Prostate gland (tissue), 2 donors: ENCODE measurements at regions not wholly inside any gene's neighbourhood (a gene's known extent, or its start where the extent isn't known, plus 50 kb on each side); places are given as distances from the start of the nearest gene placed in this dataset.

Experiments
- DNase-seq: peaks from one replicate; pipeline ENCODE4 v3.0.0-alpha.2; 2019; ENCODE audit warnings: low spot score
- H3K27ac ChIP-seq, 2 donors: fragments of 200-600 bp; sonication (generic); 2 replicates each; pipeline ENCODE4 v1.5.1; 2017 to 2019
- H3K27me3 ChIP-seq: fragments of 200-600 bp; sonication (generic); replicated peaks from 2 replicates; pipeline ENCODE4 v1.5.1; 2019; ENCODE audit not compliant: insufficient read depth
- H3K36me3 ChIP-seq, 2 donors: fragments of 200-600 bp; sonication (generic); 1 replicate in 1 of 2; 2 replicates in 1 of 2; pipeline versions ENCODE4 v1.5.1 to v1.8.1; 2017 to 2019
- H3K4me1 ChIP-seq: fragments of 200-600 bp; sonication (generic); replicated peaks from 2 replicates; pipeline ENCODE4 v1.5.1; 2019
- H3K4me3 ChIP-seq, 2 donors: fragments of 200-600 bp; sonication (generic); 2 replicates each; pipeline ENCODE4 v1.5.1; 2017 to 2019
- H3K9me3 ChIP-seq: fragments of 200-600 bp; sonication (generic); 2 replicates; pipeline ENCODE4 v1.5.1; 2017
- POLR2A ChIP-seq: fragments of 450-650 bp; IDR thresholded peaks from one replicate; pipeline ENCODE4 v1.6.1; 2016; ENCODE audit warnings: antibody characterized with exemption, mild to moderate bottlenecking
- POLR2AphosphoS5 ChIP-seq: sonication (generic); formaldehyde crosslinking; IDR thresholded peaks from one replicate; pipeline ENCODE4 v1.6.1; 2017; ENCODE audit warnings: antibody characterized with exemption
- WGBS: methylation state at CpG from one replicate; pipeline ENCODE4 v1.1.5; 2018; 5-methylcytosine and 5-hydroxymethylcytosine counted together
- intact Hi-C: fragments of 100-400 bp; cut with DNase I; formaldehyde crosslinking; loops from one replicate; pipeline ENCODE4 v1.14.2; 2022
- TF ChIP-seq, protein P1 (sequence below), 4 experiments: fragments of 200-600 bp in 2 of 4; fragments of 450-650 bp in 2 of 4; sonication (generic) in 2 of 4; IDR thresholded peaks; 1 replicate in 3 of 4; 2 replicates in 1 of 4; pipeline ENCODE4 v1.5.1; 2016 to 2019; ENCODE audit warnings: antibody characterized with exemption in 4 of 4, mild to moderate bottlenecking in 2 of 4, moderate library complexity in 2 of 4

DNA sequence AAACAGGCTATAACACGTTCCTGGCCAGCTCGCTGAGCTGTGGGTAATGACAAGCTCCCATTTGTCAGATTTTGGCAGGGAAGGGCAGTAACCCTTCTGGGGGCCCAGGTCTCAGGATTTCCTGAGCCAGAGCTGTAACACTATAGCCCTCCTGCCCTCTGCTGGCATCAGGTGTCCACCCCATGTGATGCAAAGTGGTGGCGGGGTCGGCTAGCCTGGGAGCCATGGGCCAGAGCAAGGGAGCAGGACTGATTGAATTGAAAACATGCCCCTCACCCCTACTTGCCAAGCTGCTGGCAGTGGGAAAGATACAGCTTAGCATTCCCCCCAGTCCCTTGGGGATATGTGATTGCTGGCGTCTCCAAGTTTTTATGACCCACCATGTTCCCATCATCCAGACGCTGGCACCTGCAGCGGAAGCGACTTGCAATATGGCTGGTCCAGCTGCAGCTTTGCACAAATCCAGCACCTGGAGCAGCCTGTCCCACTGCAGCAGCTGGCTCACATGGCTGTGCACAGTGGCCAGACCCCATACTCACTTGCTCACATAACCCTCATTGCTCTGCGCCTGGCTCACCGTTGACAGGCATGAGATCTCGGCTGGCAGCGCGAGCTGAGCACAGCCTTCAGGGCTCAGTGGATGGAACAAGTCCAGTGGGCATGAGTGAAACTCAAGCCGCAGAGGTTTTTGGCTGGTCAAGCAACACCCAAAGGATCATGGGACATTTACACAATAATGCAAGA lies 1147.8 kb downstream of the JRKL start:
- H3K27ac ChIP-seq, result no peak overlapping the region
- no peaks in the 10 kb centered on the region for H3K9me3 ChIP-seq
- no peaks in the 10 kb centered on the region for H3K27me3 ChIP-seq
- H3K4me1 ChIP-seq, result no peaks in the 10 kb centered on the region
- intact Hi-C loops, result no loop called here
- H3K4me3 ChIP-seq, result no peak overlapping the region
- 95% methylated on average over 14 of the region's 14 CpGs for WGBS
- no peak for DNase-seq
- no peaks in the 10 kb centered on the region for H3K36me3 ChIP-seq
- TF ChIP-seq POLR2A, result no peak
- TF ChIP-seq, protein P1, sequence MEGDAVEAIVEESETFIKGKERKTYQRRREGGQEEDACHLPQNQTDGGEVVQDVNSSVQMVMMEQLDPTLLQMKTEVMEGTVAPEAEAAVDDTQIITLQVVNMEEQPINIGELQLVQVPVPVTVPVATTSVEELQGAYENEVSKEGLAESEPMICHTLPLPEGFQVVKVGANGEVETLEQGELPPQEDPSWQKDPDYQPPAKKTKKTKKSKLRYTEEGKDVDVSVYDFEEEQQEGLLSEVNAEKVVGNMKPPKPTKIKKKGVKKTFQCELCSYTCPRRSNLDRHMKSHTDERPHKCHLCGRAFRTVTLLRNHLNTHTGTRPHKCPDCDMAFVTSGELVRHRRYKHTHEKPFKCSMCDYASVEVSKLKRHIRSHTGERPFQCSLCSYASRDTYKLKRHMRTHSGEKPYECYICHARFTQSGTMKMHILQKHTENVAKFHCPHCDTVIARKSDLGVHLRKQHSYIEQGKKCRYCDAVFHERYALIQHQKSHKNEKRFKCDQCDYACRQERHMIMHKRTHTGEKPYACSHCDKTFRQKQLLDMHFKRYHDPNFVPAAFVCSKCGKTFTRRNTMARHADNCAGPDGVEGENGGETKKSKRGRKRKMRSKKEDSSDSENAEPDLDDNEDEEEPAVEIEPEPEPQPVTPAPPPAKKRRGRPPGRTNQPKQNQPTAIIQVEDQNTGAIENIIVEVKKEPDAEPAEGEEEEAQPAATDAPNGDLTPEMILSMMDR (IDR thresholded peaks at IDR 0.05), result no peak

DNA sequence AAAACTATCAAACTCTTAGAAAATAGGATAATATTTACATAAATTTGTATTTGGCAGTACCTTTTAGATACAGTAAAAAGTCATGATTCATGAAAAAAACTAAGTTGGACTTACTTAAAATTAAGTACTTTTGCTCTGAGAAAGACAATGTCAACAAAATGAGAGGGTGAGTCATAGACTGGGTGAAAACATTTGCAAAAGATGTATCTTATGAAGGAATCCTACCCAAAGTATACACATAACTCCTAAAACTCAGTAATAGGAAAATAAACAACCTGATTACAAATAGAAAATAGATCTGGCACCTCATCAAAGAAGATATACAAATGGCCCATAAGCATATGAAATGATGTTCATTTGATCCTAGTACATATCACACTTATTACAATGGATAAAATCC lies 1154.6 kb downstream of the JRKL start:
- Histone ChIP-seq H3K27ac (no peak overlapping the region), H3K9me3 (no peaks in the 10 kb centered on the region), H3K27me3 (no peaks in the 10 kb centered on the region), H3K36me3 (no peaks in the 10 kb centered on the region), H3K4me1 (no peaks in the 10 kb centered on the region), H3K4me3 (no peak overlapping the region)
- intact Hi-C loops, result no loop called here
- TF ChIP-seq, protein P1 (IDR thresholded peaks at IDR 0.05), result no peak
- TF ChIP-seq POLR2AphosphoS5 (no peak), POLR2A (no peak)
- no peak for DNase-seq

DNA sequence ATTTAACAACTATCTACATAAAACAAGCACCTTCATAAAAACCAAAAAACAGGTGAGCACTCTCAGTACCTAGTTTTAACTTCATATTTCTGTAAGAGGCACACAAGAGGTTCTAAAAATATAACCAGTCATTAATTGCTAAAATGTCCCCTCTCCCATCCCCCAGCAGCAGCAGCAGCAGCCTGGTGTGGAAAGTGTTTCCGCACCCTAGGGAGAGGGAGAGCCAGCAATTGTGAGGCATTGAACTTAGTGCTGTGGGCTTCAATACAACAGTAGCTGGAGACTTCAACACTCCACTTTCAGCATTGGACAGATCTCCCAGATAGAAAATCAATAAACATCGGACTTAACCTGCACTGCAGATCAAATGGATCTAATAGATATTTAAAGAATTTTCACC lies 1158.5 kb downstream of the JRKL start:
- WGBS, result 62% methylated on average over 2 of the region's 2 CpGs
- no peak overlapping the region for H3K27ac ChIP-seq
- TF ChIP-seq, protein P1 (IDR thresholded peaks at IDR 0.05), result no peak
- TF ChIP-seq POLR2AphosphoS5, result no peak
- TF ChIP-seq POLR2A, result no peak
- intact Hi-C loops, result no loop called here
- no peak overlapping the region for H3K4me3 ChIP-seq
- no peaks in the 10 kb centered on the region for H3K27me3 ChIP-seq
- no peak for DNase-seq
- H3K4me1 ChIP-seq, result no peaks in the 10 kb centered on the region
- no peaks in the 10 kb centered on the region for H3K36me3 ChIP-seq
- no peaks in the 10 kb centered on the region for H3K9me3 ChIP-seq

DNA sequence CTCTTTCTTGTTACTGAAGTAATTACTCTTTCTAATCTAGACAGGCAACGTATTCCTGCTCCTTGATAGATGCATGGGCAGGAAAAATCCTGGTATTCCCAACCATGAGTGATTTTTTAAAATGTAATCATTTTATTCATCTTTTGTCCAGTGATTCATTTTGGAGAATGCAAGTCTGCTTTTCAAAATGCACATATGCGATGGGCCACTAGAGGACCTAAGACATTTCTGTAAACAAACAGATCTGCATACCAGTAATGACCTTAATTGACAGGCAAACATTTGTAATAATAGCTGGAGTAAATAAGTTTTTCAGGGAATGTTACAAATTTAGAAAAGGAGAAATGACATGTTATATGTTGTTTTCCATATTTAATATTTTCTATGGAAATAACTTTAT lies 1167.6 kb downstream of the JRKL start:
- no peaks in the 10 kb centered on the region for H3K9me3 ChIP-seq
- H3K4me3 ChIP-seq, result no peak overlapping the region
- H3K4me1 ChIP-seq, result no peaks in the 10 kb centered on the region
- intact Hi-C loops, result no loop called here
- no peak for DNase-seq
- no peaks in the 10 kb centered on the region for H3K36me3 ChIP-seq
- WGBS, result 86% methylated on average over 2 of the region's 2 CpGs
- TF ChIP-seq, protein P1 (IDR thresholded peaks at IDR 0.05), result no peak
- TF ChIP-seq POLR2A, result no peak
- no peak for TF ChIP-seq POLR2AphosphoS5
- no peaks in the 10 kb centered on the region for H3K27me3 ChIP-seq
- H3K27ac ChIP-seq, result no peak overlapping the region

DNA sequence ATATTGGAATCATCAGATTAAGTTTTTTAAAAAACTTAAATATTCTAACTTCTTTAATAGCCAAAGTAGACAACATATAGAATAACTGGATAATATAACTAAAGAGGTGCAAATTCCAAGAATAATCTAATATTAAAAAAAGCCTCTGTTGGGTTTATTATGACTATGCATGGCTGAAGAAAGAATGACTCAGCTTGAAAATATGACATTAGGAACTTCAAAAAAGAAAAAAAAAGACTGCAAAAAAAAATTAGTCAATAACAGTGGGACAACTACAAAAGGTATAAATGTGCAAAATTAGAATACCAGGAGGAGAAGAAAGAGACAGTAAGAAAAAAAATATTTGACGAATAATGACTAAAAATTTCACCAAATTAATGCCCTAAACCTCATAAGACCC lies 1178.0 kb downstream of the JRKL start:
- 94% methylated on average over 1 of the region's 1 CpG for WGBS
- H3K4me1 ChIP-seq, result no peaks in the 10 kb centered on the region
- no peak overlapping the region for H3K4me3 ChIP-seq
- H3K27ac ChIP-seq, result no peak overlapping the region
- TF ChIP-seq, protein P1 (IDR thresholded peaks at IDR 0.05), result no peak
- TF ChIP-seq POLR2A (no peak), POLR2AphosphoS5 (no peak)
- intact Hi-C loops, result no loop called here
- no peaks in the 10 kb centered on the region for H3K36me3 ChIP-seq
- H3K9me3 ChIP-seq, result no peaks in the 10 kb centered on the region
- no peaks in the 10 kb centered on the region for H3K27me3 ChIP-seq
- no peak for DNase-seq
